CD4-positive, CD25-positive, alpha-beta regulatory T cell (primary cell): ENCODE measurements at regions not wholly inside any gene's neighbourhood (a gene's known extent, or its start where the extent isn't known, plus 50 kb on each side); places are given as distances from the start of the nearest gene placed in this dataset.

Experiments used
- ATAC-seq, 2 donors: fragments of 150-1000 bp; cut with Tn5 transposase; one replicate each; pipeline ENCODE4 v1.10.0; 2021; ENCODE audit warnings: low read depth in 2 of 2, moderate number of reproducible peaks in 2 of 2, moderate library complexity in 1 of 2
- DNase-seq, 3 donors: peaks; one replicate each; pipeline versions ENCODE4 v3.0.0 to v3.0.0-alpha.2; 2012 to 2022; ENCODE audit warnings: mixed read lengths in 1 of 3
- H3K27ac ChIP-seq: one replicate; pipeline ENCODE4 v1.7.0; 2013; ENCODE audit warnings: mild to moderate bottlenecking, low read length; ENCODE audit not compliant: insufficient read depth, poor library complexity, severe bottlenecking
- H3K27me3 ChIP-seq: one replicate; pipeline ENCODE4 v1.7.0; 2013; ENCODE audit warnings: low read length; ENCODE audit not compliant: control insufficient read depth, insufficient read depth
- H3K36me3 ChIP-seq: one replicate; pipeline ENCODE4 v1.7.0; 2013; ENCODE audit warnings: mild to moderate bottlenecking, low read length, moderate library complexity; ENCODE audit not compliant: control insufficient read depth, insufficient read depth
- H3K4me1 ChIP-seq: 2 replicates; pipeline ENCODE4 v1.7.0; 2013; ENCODE audit warnings: mild to moderate bottlenecking, low read length; ENCODE audit not compliant: insufficient read depth, control insufficient read depth, poor library complexity, severe bottlenecking
- H3K4me3 ChIP-seq: one replicate; pipeline ENCODE4 v1.7.0; 2013; ENCODE audit warnings: low read depth, mild to moderate bottlenecking, low read length, moderate library complexity
- H3K9me3 ChIP-seq, 2 experiments: 1 replicate in 1 of 2; 2 replicates in 1 of 2; pipeline ENCODE4 v1.7.0; 2013; ENCODE audit warnings: low read length in 2 of 2, mild to moderate bottlenecking in 1 of 2, moderate library complexity in 1 of 2; ENCODE audit not compliant: control insufficient read depth in 2 of 2
- H3K27ac Mint-ChIP-seq, 3 donors: one replicate each; pipeline ENCODE4 v1.8.0; 2020 to 2022; ENCODE audit warnings: mild to moderate bottlenecking in 3 of 3, mixed read lengths in 3 of 3, moderate library complexity in 2 of 3
- H3K27me3 Mint-ChIP-seq: one replicate; pipeline ENCODE4 v1.8.0; 2022; ENCODE audit warnings: mild to moderate bottlenecking, mixed read lengths
- H3K36me3 Mint-ChIP-seq: one replicate; pipeline ENCODE4 v1.8.0; 2020; ENCODE audit warnings: mixed read lengths
- H3K4me1 Mint-ChIP-seq, 4 donors: one replicate each; pipeline ENCODE4 v1.8.0; 2020 to 2022; ENCODE audit warnings: mixed read lengths in 4 of 4, mild to moderate bottlenecking in 1 of 4
- H3K4me3 Mint-ChIP-seq, 4 donors: one replicate each; pipeline ENCODE4 v1.8.0; 2020 to 2022; ENCODE audit warnings: mild to moderate bottlenecking in 4 of 4, mixed read lengths in 4 of 4, moderate library complexity in 3 of 4
- H3K9me3 Mint-ChIP-seq, 7 donors: one replicate each; pipeline ENCODE4 v1.8.0; 2020 to 2022; ENCODE audit warnings: mixed read lengths in 7 of 7, mild to moderate bottlenecking in 3 of 7, moderate library complexity in 2 of 7

- H3K9me3 Mint-ChIP-seq: peaks cover 2 to 16% (median 7%) of the 10 kb centered on the region in 7 donors
- H3K4me3 Mint-ChIP-seq: no peak overlapping the region
- Histone ChIP-seq H3K9me3 (no peaks in the 10 kb centered on the region), H3K36me3 (no peaks in the 10 kb centered on the region), H3K27ac (no peak overlapping the region), H3K27me3 (no peaks in the 10 kb centered on the region), H3K4me1 (no peaks in the 10 kb centered on the region), H3K4me3 (no peak overlapping the region)
- ATAC-seq: no peak
- no peak overlapping the region for H3K27ac Mint-ChIP-seq
- H3K36me3 Mint-ChIP-seq: no peaks in the 10 kb centered on the region
- no peaks in the 10 kb centered on the region for H3K27me3 Mint-ChIP-seq
- DNase-seq: no peak
- H3K4me1 Mint-ChIP-seq: no peaks in the 10 kb centered on the region
Measured at GRCh38 chr18:39297225-39297624, 1731.6 kb upstream of the CELF4 start.

GRCh38 chr18:39296293-39296888 is 1730.8 kb upstream of the CELF4 start:
- H3K27me3 Mint-ChIP-seq: no peaks in the 10 kb centered on the region
- Histone ChIP-seq H3K27me3 (no peaks in the 10 kb centered on the region), H3K9me3 (no peaks in the 10 kb centered on the region), H3K4me1 (no peaks in the 10 kb centered on the region), H3K36me3 (no peaks in the 10 kb centered on the region), H3K4me3 (no peak overlapping the region), H3K27ac (no peak overlapping the region)
- peaks cover 2 to 13% (median 7%) of the 10 kb centered on the region in 7 donors for H3K9me3 Mint-ChIP-seq
- H3K27ac Mint-ChIP-seq: no peak overlapping the region
- DNase-seq: no peak
- no peaks in the 10 kb centered on the region for H3K4me1 Mint-ChIP-seq
- no peaks in the 10 kb centered on the region for H3K36me3 Mint-ChIP-seq
- no peak for ATAC-seq
- no peak overlapping the region for H3K4me3 Mint-ChIP-seq

- Histone ChIP-seq H3K4me1 (no peaks in the 10 kb centered on the region), H3K27ac (no peak overlapping the region), H3K4me3 (no peak overlapping the region), H3K9me3 (peaks cover 0 to 6% of the 10 kb centered on the region in 2 experiments), H3K36me3 (no peaks in the 10 kb centered on the region), H3K27me3 (no peaks in the 10 kb centered on the region)
- DNase-seq (no peak), ATAC-seq (no peak)
- Mint-ChIP-seq H3K4me3 (no peak overlapping the region), H3K27me3 (no peaks in the 10 kb centered on the region), H3K4me1 (no peaks in the 10 kb centered on the region), H3K9me3 (peaks cover 2 to 37% (median 8%) of the 10 kb centered on the region in 7 donors), H3K27ac (no peak overlapping the region), H3K36me3 (no peaks in the 10 kb centered on the region)
Measured at GRCh38 chr18:39276764-39277163, 1711.2 kb upstream of the CELF4 start.

- Mint-ChIP-seq H3K9me3 (peaks cover 5 to 28% (median 9%) of the 10 kb centered on the region in 7 donors), H3K27ac (no peak overlapping the region), H3K4me1 (no peaks in the 10 kb centered on the region), H3K27me3 (no peaks in the 10 kb centered on the region), H3K36me3 (no peaks in the 10 kb centered on the region), H3K4me3 (no peak overlapping the region)
- DNase-seq: no peak
- no peak for ATAC-seq
- Histone ChIP-seq H3K4me3 (no peak overlapping the region), H3K9me3 (peaks cover 0 to 6% of the 10 kb centered on the region in 2 experiments), H3K36me3 (no peaks in the 10 kb centered on the region), H3K4me1 (no peaks in the 10 kb centered on the region), H3K27me3 (no peaks in the 10 kb centered on the region), H3K27ac (no peak overlapping the region)
Measured at GRCh38 chr18:39274535-39274934, 1708.9 kb upstream of the CELF4 start.

- no peaks in the 10 kb centered on the region for H3K4me1 Mint-ChIP-seq
- DNase-seq: no peak
- H3K4me3 Mint-ChIP-seq: no peak overlapping the region
- H3K27ac Mint-ChIP-seq: no peak overlapping the region
- Histone ChIP-seq H3K36me3 (no peaks in the 10 kb centered on the region), H3K4me1 (no peaks in the 10 kb centered on the region), H3K4me3 (no peak overlapping the region), H3K27me3 (no peaks in the 10 kb centered on the region), H3K27ac (no peak overlapping the region), H3K9me3 (peaks cover 0 to 2% of the 10 kb centered on the region in 2 experiments)
- no peaks in the 10 kb centered on the region for H3K27me3 Mint-ChIP-seq
- ATAC-seq: no peak
- peaks cover 3 to 23% (median 8%) of the 10 kb centered on the region in 7 donors for H3K9me3 Mint-ChIP-seq
- H3K36me3 Mint-ChIP-seq: no peaks in the 10 kb centered on the region
Measured at GRCh38 chr18:39272230-39272629, 1706.6 kb upstream of the CELF4 start.

- Mint-ChIP-seq H3K4me1 (no peaks in the 10 kb centered on the region), H3K9me3 (peaks cover 3 to 22% (median 8%) of the 10 kb centered on the region in 7 donors), H3K27ac (no peak overlapping the region), H3K4me3 (no peak overlapping the region), H3K27me3 (no peaks in the 10 kb centered on the region), H3K36me3 (no peaks in the 10 kb centered on the region)
- Histone ChIP-seq H3K36me3 (no peaks in the 10 kb centered on the region), H3K4me1 (no peaks in the 10 kb centered on the region), H3K27me3 (no peaks in the 10 kb centered on the region), H3K27ac (no peak overlapping the region), H3K9me3 (peaks cover 0 to 2% of the 10 kb centered on the region in 2 experiments), H3K4me3 (no peak overlapping the region)
- no peak for DNase-seq
- no peak for ATAC-seq
Measured at GRCh38 chr18:39271654-39272053, 1706.1 kb upstream of the CELF4 start.

- H3K27me3 ChIP-seq: no peaks in the 10 kb centered on the region
- no peak overlapping the region for H3K4me3 Mint-ChIP-seq
- DNase-seq: no peak
- no peaks in the 10 kb centered on the region for H3K27me3 Mint-ChIP-seq
- H3K4me1 ChIP-seq: no peaks in the 10 kb centered on the region
- no peak overlapping the region for H3K4me3 ChIP-seq
- no peaks in the 10 kb centered on the region for H3K4me1 Mint-ChIP-seq
- H3K36me3 Mint-ChIP-seq: no peaks in the 10 kb centered on the region
- ATAC-seq: no peak
- H3K9me3 Mint-ChIP-seq: peaks cover 4 to 28% (median 9%) of the 10 kb centered on the region in 7 donors
- no peak overlapping the region for H3K27ac ChIP-seq
- H3K9me3 ChIP-seq: no peaks in the 10 kb centered on the region
- no peak overlapping the region for H3K27ac Mint-ChIP-seq
- no peaks in the 10 kb centered on the region for H3K36me3 ChIP-seq
Measured at GRCh38 chr18:39260565-39260964, 1695.0 kb upstream of the CELF4 start.

GRCh38 chr18:39259736-39260135 is 1694.1 kb upstream of the CELF4 start:
- no peak overlapping the region for H3K4me3 ChIP-seq
- H3K9me3 ChIP-seq: no peaks in the 10 kb centered on the region
- no peaks in the 10 kb centered on the region for H3K27me3 ChIP-seq
- no peaks in the 10 kb centered on the region for H3K4me1 Mint-ChIP-seq
- H3K9me3 Mint-ChIP-seq: peaks cover 3 to 25% (median 9%) of the 10 kb centered on the region in 7 donors
- no peak overlapping the region for H3K27ac ChIP-seq
- H3K36me3 Mint-ChIP-seq: no peaks in the 10 kb centered on the region
- H3K36me3 ChIP-seq: no peaks in the 10 kb centered on the region
- no peak overlapping the region for H3K4me3 Mint-ChIP-seq
- H3K4me1 ChIP-seq: no peaks in the 10 kb centered on the region
- DNase-seq (no peak), ATAC-seq (no peak)
- H3K27me3 Mint-ChIP-seq: no peaks in the 10 kb centered on the region
- no peak overlapping the region for H3K27ac Mint-ChIP-seq
